Neural progenitor cell (in vitro differentiated cells): ENCODE measurements at regions not wholly inside any gene's neighbourhood (a gene's known extent, or its start where the extent isn't known, plus 50 kb on each side); places are given as distances from the start of the nearest gene placed in this dataset.

ENCODE experiments used
- EZH2 ChIP-seq: fragments of 200-600 bp; sonication (generic); IDR thresholded peaks from 2 replicates; pipeline ENCODE4 v1.6.1; 2017; ENCODE audit warnings: antibody characterized with exemption, mild to moderate bottlenecking, moderate library complexity
- EZH2phosphoT487 ChIP-seq: fragments of 200-600 bp; sonication (generic); IDR thresholded peaks from 2 replicates; pipeline ENCODE4 v1.6.1; 2017; ENCODE audit warnings: antibody characterized with exemption
- TF ChIP-seq, protein P1 (sequence below): fragments of 200-600 bp; sonication (generic); IDR thresholded peaks from 2 replicates; pipeline ENCODE4 v1.5.1; 2017; ENCODE audit warnings: antibody characterized with exemption, mild to moderate bottlenecking

DNA sequence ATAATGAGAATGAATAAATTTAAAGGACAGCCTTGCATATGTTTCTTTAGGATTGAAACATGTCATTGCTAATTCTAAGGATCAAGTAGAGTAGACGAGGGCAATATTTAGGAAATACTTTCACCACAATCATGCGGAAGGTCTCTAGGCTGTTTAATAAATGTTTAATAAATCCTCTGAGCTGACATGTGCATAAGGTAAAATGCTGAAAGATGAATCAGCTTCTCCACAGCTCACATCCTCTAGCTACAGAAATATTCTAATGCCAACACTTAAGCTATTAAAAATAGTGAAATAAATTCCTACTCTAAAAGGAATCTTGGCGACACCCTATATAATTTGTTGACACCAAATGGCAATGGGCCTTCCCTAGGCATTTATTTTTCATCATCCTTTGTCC, 407.3 kb downstream of the TBL1XR1 start:
- TF ChIP-seq, protein P1, sequence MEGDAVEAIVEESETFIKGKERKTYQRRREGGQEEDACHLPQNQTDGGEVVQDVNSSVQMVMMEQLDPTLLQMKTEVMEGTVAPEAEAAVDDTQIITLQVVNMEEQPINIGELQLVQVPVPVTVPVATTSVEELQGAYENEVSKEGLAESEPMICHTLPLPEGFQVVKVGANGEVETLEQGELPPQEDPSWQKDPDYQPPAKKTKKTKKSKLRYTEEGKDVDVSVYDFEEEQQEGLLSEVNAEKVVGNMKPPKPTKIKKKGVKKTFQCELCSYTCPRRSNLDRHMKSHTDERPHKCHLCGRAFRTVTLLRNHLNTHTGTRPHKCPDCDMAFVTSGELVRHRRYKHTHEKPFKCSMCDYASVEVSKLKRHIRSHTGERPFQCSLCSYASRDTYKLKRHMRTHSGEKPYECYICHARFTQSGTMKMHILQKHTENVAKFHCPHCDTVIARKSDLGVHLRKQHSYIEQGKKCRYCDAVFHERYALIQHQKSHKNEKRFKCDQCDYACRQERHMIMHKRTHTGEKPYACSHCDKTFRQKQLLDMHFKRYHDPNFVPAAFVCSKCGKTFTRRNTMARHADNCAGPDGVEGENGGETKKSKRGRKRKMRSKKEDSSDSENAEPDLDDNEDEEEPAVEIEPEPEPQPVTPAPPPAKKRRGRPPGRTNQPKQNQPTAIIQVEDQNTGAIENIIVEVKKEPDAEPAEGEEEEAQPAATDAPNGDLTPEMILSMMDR = no peak
- no peak for TF ChIP-seq EZH2
- TF ChIP-seq EZH2phosphoT487 = no peak
